Activated CD4-positive, alpha-beta memory T cell treated with anti-CD3 and anti-CD28 coated beads for 36 hours (primary cell): ENCODE measurements at regions not wholly inside any gene's neighbourhood (a gene's known extent, or its start where the extent isn't known, plus 50 kb on each side); places are given as distances from the start of the nearest gene placed in this dataset.

ENCODE experiments used
- CTCF ChIA-PET: fragments of 350-600 bp; sonication (Branson Sonifier 250); formaldehyde crosslinking; loops from one replicate; lab custom pipeline; 2021; ENCODE audit warnings: antibody characterized with exemption, inconsistent platforms; lab: Charles Lee
- POLR2A ChIA-PET: fragments of 350-600 bp; sonication (Branson Sonifier 250); formaldehyde crosslinking; loops from one replicate; lab custom pipeline; 2021; ENCODE audit warnings: antibody characterized with exemption; lab: Charles Lee
- DNase-seq: peaks from one replicate; pipeline ENCODE4 v3.0.0-alpha.2; 2020
- H3K27ac Mint-ChIP-seq: one replicate; pipeline ENCODE4 v1.8.0; 2021; ENCODE audit warnings: mixed read lengths
- H3K27me3 Mint-ChIP-seq: one replicate; pipeline ENCODE4 v1.8.0; 2021; ENCODE audit warnings: mixed read lengths
- H3K36me3 Mint-ChIP-seq: one replicate; pipeline ENCODE4 v1.8.0; 2021; ENCODE audit warnings: mixed read lengths
- H3K4me1 Mint-ChIP-seq: one replicate; pipeline ENCODE4 v1.8.0; 2021; ENCODE audit warnings: low read depth, mixed read lengths
- H3K4me3 Mint-ChIP-seq: one replicate; pipeline ENCODE4 v1.8.0; 2021; ENCODE audit warnings: mild to moderate bottlenecking, mixed read lengths
- H3K9me3 Mint-ChIP-seq: one replicate; pipeline ENCODE4 v1.8.0; 2021; ENCODE audit warnings: mixed read lengths
- intact Hi-C: fragments of 100-400 bp; cut with micrococcal nuclease; formaldehyde crosslinking; loops from one replicate; pipeline ENCODE4 v1.15.1; 2023

DNA sequence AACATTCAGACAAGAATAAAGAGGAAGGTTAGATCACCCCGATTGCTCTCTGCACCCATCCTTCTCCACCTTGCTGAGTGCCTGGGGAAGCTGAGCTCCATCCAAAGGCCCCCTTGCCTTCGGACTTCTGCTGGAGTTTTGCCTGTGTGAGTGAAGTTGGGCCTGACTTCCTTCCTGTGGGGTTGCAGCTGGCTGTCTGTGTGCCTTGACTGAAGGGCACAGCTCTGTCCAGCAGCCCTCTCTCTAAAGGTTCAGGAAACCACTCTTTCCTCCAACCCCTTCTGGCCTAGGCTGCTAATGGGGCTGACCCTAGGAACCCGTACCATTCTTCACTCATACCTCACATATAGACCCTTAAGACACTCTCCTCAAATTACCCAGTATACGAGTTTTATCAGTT is 173.4 kb upstream of the HMCN1 start:
- ChIA-PET CTCF (interaction anchor here (0.8 to 3.0 kb wide), 4 partner anchors 35 to 247 kb away, joined by 4 to 22 read pairs (median 4); no protein-coding TSS in a partner anchor), POLR2A (interaction anchor here (3.3 kb wide), 1 partner anchor 244 kb away, joined by 15 read pairs; the partner anchor contains the start of gene IVNS1ABP)
- no peak overlapping the region for H3K4me3 Mint-ChIP-seq
- no peaks in the 10 kb centered on the region for H3K27me3 Mint-ChIP-seq
- H3K4me1 Mint-ChIP-seq = peaks cover 43% of the 10 kb centered on the region
- no peak for DNase-seq
- H3K27ac Mint-ChIP-seq = peak overlapping the region; percentile 69
- intact Hi-C loops = loop anchor here (1.0 to 5.0 kb wide), 7 partner anchors 8 to 1523 kb away; partner anchors contain the start of genes COLGALT2 and IVNS1ABP
- no peaks in the 10 kb centered on the region for H3K36me3 Mint-ChIP-seq
- H3K9me3 Mint-ChIP-seq = no peaks in the 10 kb centered on the region

DNA sequence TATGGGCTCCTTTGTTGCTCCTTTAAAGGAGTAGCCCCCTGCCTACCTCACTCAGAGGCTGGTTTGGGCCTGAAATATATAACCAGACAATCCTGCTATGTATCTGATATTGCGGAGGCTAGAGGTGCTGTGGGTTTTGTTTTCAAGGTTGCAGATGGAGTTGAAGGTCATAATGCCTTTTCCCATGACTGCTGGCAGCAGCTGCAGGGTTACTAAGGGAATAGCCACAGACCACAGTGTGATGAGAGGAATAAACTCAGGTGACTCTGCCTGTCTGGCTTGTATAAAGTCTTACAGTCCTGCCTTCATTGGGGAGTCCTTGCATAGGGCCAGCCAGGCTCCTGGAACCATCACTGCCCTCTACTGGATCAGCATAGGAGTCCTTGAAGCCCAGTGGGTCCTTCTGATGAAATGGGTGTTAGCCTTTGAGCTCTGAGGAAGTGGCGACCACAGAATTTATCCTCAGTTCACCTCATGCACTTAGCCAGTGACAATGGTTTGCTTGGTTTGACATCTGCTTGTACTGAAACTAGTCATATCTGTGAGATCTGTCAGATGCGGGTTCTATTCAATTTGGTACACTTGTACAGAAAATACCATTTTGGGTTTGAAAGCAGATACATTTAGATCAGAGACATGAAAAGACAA is 174.4 kb upstream of the HMCN1 start:
- CTCF ChIA-PET = interaction anchor here (0.7 to 3.0 kb wide), 6 partner anchors 36 to 246 kb away, joined by 3 to 22 read pairs (median 4); no protein-coding TSS in a partner anchor
- peak; percentile 74 for DNase-seq
- Mint-ChIP-seq H3K27ac (peak overlapping the region; percentile 69), H3K36me3 (no peaks in the 10 kb centered on the region), H3K4me1 (peaks cover 36% of the 10 kb centered on the region), H3K4me3 (no peak overlapping the region), H3K9me3 (no peaks in the 10 kb centered on the region), H3K27me3 (no peaks in the 10 kb centered on the region)
- intact Hi-C loops = loop anchor here (1.0 to 5.0 kb wide), 7 partner anchors 8 to 1523 kb away; partner anchors contain the start of genes COLGALT2 and IVNS1ABP
- POLR2A ChIA-PET = interaction anchor here (3.3 kb wide), 1 partner anchor 243 kb away, joined by 15 read pairs; the partner anchor contains the start of gene IVNS1ABP

DNA sequence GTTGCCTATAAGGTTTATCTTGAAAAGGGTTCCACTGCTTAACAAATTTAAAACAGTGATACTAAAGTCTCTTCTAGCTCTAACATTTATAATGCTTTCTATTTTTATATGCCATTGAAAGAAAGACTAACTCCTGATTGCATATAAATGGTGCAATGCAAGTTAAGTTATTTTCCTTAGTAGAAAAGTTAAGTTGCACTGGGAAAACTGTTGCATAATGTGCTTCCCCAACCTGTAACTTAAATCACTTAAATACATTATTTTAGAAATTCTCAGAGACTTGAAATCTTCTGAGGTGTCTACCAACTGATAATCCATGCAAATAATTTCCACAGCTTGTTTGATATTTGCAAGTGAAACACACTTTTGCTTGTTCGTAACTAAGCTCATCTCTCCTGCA is 175.0 kb upstream of the HMCN1 start:
- no peak overlapping the region for H3K27ac Mint-ChIP-seq
- ChIA-PET POLR2A (interaction anchor here (3.3 kb wide), 1 partner anchor 242 kb away, joined by 15 read pairs; the partner anchor contains the start of gene IVNS1ABP), CTCF (interaction anchor here (0.9 to 3.0 kb wide), 3 partner anchors 36 to 215 kb away, joined by 3 to 22 read pairs (median 3); no protein-coding TSS in a partner anchor)
- H3K4me1 Mint-ChIP-seq = peaks cover 36% of the 10 kb centered on the region
- no peak for DNase-seq
- intact Hi-C loops = no loop called here
- H3K36me3 Mint-ChIP-seq = no peaks in the 10 kb centered on the region
- H3K27me3 Mint-ChIP-seq = no peaks in the 10 kb centered on the region
- no peak overlapping the region for H3K4me3 Mint-ChIP-seq
- H3K9me3 Mint-ChIP-seq = no peaks in the 10 kb centered on the region

DNA sequence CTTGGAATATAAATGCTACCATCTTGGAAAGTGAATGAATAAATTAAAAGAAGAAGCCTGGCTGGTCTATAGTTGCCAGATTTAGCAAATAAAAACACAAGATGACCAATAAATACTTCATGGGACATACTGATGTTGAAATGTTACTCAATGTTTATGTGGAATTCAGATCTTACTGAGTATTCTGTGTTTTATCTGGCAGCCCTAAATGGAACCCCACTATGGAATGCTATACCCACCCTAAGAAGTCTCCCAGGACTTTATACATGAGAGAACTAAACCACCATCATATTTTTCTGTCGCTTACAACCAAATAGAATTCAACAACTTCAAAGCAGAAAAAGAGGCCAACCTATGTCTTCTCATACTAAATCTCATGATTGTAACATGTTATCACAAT is 177.6 kb upstream of the HMCN1 start:
- CTCF ChIA-PET = interaction anchor here (1.2 kb wide), 1 partner anchor 39 kb away, joined by 3 read pairs; no protein-coding TSS in a partner anchor
- Mint-ChIP-seq H3K27ac (no peak overlapping the region), H3K36me3 (no peaks in the 10 kb centered on the region), H3K9me3 (no peaks in the 10 kb centered on the region), H3K4me1 (peaks cover 23% of the 10 kb centered on the region), H3K27me3 (no peaks in the 10 kb centered on the region), H3K4me3 (no peak overlapping the region)
- intact Hi-C loops = no loop called here
- POLR2A ChIA-PET = no interaction called here
- DNase-seq = no peak

DNA sequence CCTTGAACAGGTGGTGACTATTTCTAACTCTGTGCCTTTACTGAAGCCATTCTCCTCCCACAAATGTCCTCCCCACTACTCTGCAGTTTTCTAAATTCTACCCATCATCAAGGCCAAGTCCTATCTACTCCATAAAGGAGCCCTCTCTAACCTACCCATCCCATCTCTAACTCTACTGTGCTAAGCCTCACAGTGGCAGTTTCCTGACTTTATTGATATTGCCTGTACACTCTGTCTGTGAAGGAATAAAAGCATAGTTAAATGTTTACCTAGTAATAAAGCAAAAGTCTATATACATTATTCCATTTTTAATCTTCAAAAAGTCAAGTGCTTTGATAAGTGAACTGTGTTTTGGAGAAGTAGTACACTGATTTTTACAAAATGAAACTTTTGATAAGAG is 178.4 kb upstream of the HMCN1 start:
- Mint-ChIP-seq H3K27ac (no peak overlapping the region), H3K4me1 (peaks cover 15% of the 10 kb centered on the region), H3K9me3 (no peaks in the 10 kb centered on the region), H3K27me3 (no peaks in the 10 kb centered on the region), H3K4me3 (no peak overlapping the region), H3K36me3 (no peaks in the 10 kb centered on the region)
- ChIA-PET POLR2A (no interaction called here), CTCF (interaction anchor here (0.8 to 2.2 kb wide), 3 partner anchors 9 to 125 kb away, joined by 3 to 8 read pairs (median 4); no protein-coding TSS in a partner anchor)
- intact Hi-C loops = no loop called here
- no peak for DNase-seq

DNA sequence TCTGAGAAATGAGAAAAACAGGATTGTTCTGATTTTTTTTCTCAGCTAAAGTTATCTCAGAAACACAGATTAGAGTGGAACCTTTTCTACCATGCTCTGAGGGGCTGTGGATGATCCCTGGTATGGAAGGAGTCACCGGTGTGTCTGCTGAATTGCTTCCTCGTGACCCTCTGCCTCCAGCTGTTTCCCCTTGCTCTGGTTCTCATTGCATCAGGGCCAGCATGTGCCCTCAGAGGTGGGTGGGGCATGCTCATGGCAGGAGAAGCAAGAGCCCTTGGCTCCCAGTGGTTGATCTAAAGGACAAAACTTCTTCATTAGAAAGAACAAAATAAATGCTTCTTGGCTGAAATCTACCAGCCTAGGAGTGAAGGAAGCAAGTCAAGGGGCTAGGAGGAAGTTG is 183.2 kb upstream of the HMCN1 start:
- no peak for DNase-seq
- H3K36me3 Mint-ChIP-seq = no peaks in the 10 kb centered on the region
- intact Hi-C loops = no loop called here
- ChIA-PET CTCF (interaction anchor here (0.6 kb wide), 1 partner anchor 102 kb away, joined by 4 read pairs; no protein-coding TSS in a partner anchor), POLR2A (no interaction called here)
- H3K27me3 Mint-ChIP-seq = no peaks in the 10 kb centered on the region
- no peak overlapping the region for H3K4me3 Mint-ChIP-seq
- no peaks in the 10 kb centered on the region for H3K9me3 Mint-ChIP-seq
- H3K27ac Mint-ChIP-seq = no peak overlapping the region
- no peaks in the 10 kb centered on the region for H3K4me1 Mint-ChIP-seq

DNA sequence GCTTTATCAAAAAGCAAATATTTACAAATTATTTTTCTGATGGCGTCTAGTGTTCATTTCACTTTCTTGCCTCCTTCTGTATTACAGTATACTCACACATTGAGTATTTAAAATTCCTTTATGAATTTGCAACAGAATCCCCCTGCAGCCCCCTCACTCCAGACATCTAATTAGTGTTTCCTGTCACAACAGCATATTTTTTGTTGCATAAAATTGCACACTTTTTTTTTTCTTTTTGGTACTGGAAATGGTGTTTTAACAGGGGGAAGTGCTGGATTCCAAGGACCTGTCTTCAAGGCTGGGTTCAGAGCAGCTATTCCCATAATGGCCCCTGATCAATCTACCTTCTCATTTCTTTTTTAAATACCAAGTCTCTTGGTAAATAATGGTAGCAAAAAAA is 184.3 kb upstream of the HMCN1 start:
- intact Hi-C loops = no loop called here
- DNase-seq = no peak
- ChIA-PET POLR2A (no interaction called here), CTCF (interaction anchor here (1.0 kb wide), 1 partner anchor 13 kb away, joined by 3 read pairs; no protein-coding TSS in a partner anchor)
- H3K4me3 Mint-ChIP-seq = no peak overlapping the region
- H3K36me3 Mint-ChIP-seq = no peaks in the 10 kb centered on the region
- no peaks in the 10 kb centered on the region for H3K4me1 Mint-ChIP-seq
- no peaks in the 10 kb centered on the region for H3K9me3 Mint-ChIP-seq
- no peaks in the 10 kb centered on the region for H3K27me3 Mint-ChIP-seq
- H3K27ac Mint-ChIP-seq = no peak overlapping the region

DNA sequence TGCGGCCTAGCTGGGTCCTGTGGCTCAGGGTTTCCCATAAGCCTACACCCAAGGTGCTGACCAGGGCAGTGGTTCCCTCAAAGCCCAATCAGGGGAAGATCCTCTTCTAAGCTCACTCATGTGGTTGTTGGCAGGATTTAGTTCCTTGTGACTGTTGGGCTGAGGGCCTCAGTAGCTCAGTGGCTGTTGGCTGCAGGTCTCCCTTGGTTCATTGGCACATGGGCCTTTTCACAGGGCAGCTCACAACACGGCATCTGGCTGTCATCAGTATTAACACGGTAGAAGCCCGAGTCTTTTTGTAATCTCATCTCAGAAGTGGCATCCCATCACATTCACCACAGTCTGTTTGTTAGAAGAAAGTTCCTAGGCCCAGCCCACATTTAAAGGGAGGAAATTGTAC is 188.2 kb upstream of the HMCN1 start:
- no peaks in the 10 kb centered on the region for H3K27me3 Mint-ChIP-seq
- H3K9me3 Mint-ChIP-seq = no peaks in the 10 kb centered on the region
- no peaks in the 10 kb centered on the region for H3K36me3 Mint-ChIP-seq
- no peak overlapping the region for H3K27ac Mint-ChIP-seq
- no peak for DNase-seq
- POLR2A ChIA-PET = no interaction called here
- H3K4me3 Mint-ChIP-seq = no peak overlapping the region
- no peaks in the 10 kb centered on the region for H3K4me1 Mint-ChIP-seq
- intact Hi-C loops = no loop called here
- CTCF ChIA-PET = interaction anchor here (1.5 kb wide), 1 partner anchor 9 kb away, joined by 4 read pairs; no protein-coding TSS in a partner anchor

DNA sequence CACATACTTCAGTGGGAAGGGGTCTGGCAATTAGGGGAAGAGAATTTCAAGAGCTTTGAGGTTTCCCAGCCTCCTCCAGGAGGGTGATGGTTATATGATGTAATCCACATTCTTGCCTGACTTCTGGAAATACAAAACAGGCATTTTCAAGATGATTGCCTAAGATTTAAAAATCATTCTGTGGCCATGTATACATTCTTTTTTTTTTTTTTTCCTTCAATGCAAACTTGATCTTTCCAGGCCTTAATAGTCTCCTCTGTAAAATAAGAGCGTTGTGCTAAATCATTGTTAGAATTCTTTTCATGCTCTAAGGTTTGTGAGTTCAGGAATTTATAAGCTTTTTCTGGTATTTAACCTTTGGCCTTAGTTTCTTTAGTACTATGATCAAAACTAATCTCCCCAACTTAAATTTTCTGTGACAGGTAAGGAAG is 192.3 kb upstream of the HMCN1 start:
- Mint-ChIP-seq H3K4me1 (peaks cover 8% of the 10 kb centered on the region), H3K36me3 (no peaks in the 10 kb centered on the region), H3K4me3 (no peak overlapping the region), H3K27ac (no peak overlapping the region), H3K27me3 (no peaks in the 10 kb centered on the region), H3K9me3 (peaks cover 8% of the 10 kb centered on the region)
- CTCF ChIA-PET = no interaction called here
- DNase-seq = no peak
- intact Hi-C loops = no loop called here
- POLR2A ChIA-PET = interaction anchor here (0.7 kb wide), 1 partner anchor 35 kb away, joined by 5 read pairs; no protein-coding TSS in a partner anchor

DNA sequence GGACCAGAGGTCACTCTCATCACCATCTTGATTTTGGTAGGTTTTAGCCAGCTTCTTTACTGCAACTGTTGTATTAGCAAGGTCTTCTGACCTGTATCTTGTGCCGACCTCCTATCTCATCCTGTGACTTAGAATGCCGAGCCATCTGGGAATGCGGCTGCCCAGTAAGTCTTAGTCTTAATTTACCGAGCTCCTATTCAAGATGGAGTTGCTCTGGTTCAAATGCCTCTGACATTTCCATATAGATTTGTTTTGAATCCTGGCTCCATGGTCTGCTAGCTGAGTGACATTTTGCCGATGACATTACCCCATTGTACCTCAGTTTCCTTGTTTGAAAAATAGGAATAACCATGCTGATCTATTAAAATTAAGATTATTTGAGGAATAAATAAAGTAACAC is 193.9 kb upstream of the HMCN1 start:
- H3K4me1 Mint-ChIP-seq = peaks cover 8% of the 10 kb centered on the region
- no peaks in the 10 kb centered on the region for H3K36me3 Mint-ChIP-seq
- CTCF ChIA-PET = interaction anchor here (1.1 kb wide), 1 partner anchor 55 kb away, joined by 4 read pairs; no protein-coding TSS in a partner anchor
- no peaks in the 10 kb centered on the region for H3K27me3 Mint-ChIP-seq
- POLR2A ChIA-PET = interaction anchor here (0.6 kb wide), 2 partner anchors 26 to 96 kb away, joined by 3 read pairs; no protein-coding TSS in a partner anchor
- intact Hi-C loops = no loop called here
- peaks cover 8% of the 10 kb centered on the region for H3K9me3 Mint-ChIP-seq
- no peak overlapping the region for H3K4me3 Mint-ChIP-seq
- no peak overlapping the region for H3K27ac Mint-ChIP-seq
- DNase-seq = no peak

DNA sequence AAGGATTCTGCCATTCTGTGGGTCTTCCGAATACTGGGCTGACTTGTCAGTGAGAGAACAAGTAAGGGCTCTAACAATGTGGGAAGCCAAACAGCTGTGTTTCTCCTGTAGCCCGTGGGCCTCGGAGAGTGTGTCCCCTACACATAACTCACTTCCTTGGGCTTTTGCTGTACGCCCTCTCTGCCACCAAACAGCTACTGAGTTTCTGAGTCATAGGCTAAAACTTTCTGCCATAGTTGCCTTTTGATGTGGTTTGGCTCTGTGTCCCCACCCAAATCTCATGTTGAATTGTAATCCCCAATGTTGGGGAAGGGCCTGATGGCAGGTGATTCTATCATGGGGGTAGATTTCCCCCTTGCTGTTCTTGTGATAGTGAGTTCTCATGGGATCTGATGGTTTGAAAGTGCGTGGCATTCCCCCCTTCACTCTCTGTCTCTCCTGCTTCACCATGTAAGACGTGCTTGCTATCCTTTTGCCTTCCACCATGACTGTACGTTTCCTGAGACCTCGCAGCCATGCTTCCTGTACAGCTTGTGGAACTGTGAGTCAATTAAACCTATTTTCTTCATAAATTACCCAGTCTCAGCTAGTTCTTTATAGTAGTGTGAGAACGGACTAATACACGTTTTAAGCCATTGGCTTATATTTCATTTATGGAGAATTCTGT is 194.8 kb upstream of the HMCN1 start:
- DNase-seq = peak; percentile 28
- Mint-ChIP-seq H3K9me3 (peaks cover 8% of the 10 kb centered on the region), H3K27ac (peak overlapping the region; percentile 50), H3K36me3 (no peaks in the 10 kb centered on the region), H3K27me3 (no peaks in the 10 kb centered on the region), H3K4me3 (no peak overlapping the region), H3K4me1 (peaks cover 8% of the 10 kb centered on the region)
- ChIA-PET CTCF (interaction anchor here (1.1 kb wide), 1 partner anchor 56 kb away, joined by 4 read pairs; no protein-coding TSS in a partner anchor), POLR2A (interaction anchor here (0.6 kb wide), 2 partner anchors 27 to 95 kb away, joined by 3 read pairs; no protein-coding TSS in a partner anchor)
- intact Hi-C loops = no loop called here
